Panc1 (cell line): ENCODE measurements at regions not wholly inside any gene's neighbourhood (a gene's known extent, or its start where the extent isn't known, plus 50 kb on each side); places are given as distances from the start of the nearest gene placed in this dataset.

ENCODE experiments used
- SIN3A ChIP-seq: IDR thresholded peaks from 2 replicates; pipeline ENCODE4 v1.6.1; 2012; ENCODE audit warnings: low read depth, mild to moderate bottlenecking, low read length, moderate library complexity, borderline replicate concordance; ENCODE audit not compliant: insufficient read depth
- TCF7L2 ChIP-seq: IDR thresholded peaks from 2 replicates; pipeline ENCODE4 v1.6.1; 2011; ENCODE audit warnings: mild to moderate bottlenecking, low read depth, low read length, inconsistent platforms
- TF ChIP-seq, protein P1 (sequence below), 2 experiments: IDR thresholded peaks; 2 replicates each; pipeline ENCODE4 v1.6.1; 2011 to 2012; ENCODE audit warnings: low read depth in 2 of 2, control low read depth in 1 of 2, low read length in 1 of 2, mild to moderate bottlenecking in 1 of 2, moderate library complexity in 1 of 2; ENCODE audit not compliant: insufficient read depth in 1 of 2
- TF ChIP-seq, protein P2 (sequence below): fragments of 450-650 bp; IDR thresholded peaks from 2 replicates; pipeline ENCODE4 v1.5.1; 2017; ENCODE audit warnings: mild to moderate bottlenecking

DNA sequence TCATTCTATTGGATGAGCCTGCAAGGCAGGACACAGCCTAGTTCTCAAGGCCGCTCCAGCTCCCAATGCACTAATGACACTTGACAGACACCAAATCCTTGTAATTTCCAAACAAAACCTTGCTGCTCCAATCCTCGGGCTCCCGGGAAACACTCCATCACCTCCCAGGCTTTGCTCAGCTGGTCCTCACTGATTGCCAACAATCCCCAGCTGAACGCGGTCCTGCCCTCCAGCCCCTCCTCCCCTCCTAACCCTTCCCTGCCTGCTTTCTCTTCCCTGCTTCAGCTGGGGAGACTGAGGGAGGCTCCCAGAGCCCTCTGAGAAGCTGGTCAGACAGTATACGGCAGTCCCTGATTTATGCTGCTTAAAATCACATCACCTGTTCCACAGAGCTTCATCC, 114.4 kb upstream of the TNR start:
- TF ChIP-seq, protein P1, sequence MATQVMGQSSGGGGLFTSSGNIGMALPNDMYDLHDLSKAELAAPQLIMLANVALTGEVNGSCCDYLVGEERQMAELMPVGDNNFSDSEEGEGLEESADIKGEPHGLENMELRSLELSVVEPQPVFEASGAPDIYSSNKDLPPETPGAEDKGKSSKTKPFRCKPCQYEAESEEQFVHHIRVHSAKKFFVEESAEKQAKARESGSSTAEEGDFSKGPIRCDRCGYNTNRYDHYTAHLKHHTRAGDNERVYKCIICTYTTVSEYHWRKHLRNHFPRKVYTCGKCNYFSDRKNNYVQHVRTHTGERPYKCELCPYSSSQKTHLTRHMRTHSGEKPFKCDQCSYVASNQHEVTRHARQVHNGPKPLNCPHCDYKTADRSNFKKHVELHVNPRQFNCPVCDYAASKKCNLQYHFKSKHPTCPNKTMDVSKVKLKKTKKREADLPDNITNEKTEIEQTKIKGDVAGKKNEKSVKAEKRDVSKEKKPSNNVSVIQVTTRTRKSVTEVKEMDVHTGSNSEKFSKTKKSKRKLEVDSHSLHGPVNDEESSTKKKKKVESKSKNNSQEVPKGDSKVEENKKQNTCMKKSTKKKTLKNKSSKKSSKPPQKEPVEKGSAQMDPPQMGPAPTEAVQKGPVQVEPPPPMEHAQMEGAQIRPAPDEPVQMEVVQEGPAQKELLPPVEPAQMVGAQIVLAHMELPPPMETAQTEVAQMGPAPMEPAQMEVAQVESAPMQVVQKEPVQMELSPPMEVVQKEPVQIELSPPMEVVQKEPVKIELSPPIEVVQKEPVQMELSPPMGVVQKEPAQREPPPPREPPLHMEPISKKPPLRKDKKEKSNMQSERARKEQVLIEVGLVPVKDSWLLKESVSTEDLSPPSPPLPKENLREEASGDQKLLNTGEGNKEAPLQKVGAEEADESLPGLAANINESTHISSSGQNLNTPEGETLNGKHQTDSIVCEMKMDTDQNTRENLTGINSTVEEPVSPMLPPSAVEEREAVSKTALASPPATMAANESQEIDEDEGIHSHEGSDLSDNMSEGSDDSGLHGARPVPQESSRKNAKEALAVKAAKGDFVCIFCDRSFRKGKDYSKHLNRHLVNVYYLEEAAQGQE (IDR thresholded peaks at IDR 0.05; ENCODE audit: insufficient read depth in 1 of 2, low read depth in 2 of 2, low read length in 1 of 2) = no peak
- TF ChIP-seq, protein P2, sequence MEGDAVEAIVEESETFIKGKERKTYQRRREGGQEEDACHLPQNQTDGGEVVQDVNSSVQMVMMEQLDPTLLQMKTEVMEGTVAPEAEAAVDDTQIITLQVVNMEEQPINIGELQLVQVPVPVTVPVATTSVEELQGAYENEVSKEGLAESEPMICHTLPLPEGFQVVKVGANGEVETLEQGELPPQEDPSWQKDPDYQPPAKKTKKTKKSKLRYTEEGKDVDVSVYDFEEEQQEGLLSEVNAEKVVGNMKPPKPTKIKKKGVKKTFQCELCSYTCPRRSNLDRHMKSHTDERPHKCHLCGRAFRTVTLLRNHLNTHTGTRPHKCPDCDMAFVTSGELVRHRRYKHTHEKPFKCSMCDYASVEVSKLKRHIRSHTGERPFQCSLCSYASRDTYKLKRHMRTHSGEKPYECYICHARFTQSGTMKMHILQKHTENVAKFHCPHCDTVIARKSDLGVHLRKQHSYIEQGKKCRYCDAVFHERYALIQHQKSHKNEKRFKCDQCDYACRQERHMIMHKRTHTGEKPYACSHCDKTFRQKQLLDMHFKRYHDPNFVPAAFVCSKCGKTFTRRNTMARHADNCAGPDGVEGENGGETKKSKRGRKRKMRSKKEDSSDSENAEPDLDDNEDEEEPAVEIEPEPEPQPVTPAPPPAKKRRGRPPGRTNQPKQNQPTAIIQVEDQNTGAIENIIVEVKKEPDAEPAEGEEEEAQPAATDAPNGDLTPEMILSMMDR = no peak
- TF ChIP-seq TCF7L2 (no peak), SIN3A (no peak)
